HG02571 (cell line): ENCODE measurements at regions not wholly inside any gene's neighbourhood (a gene's known extent, or its start where the extent isn't known, plus 50 kb on each side); places are given as distances from the start of the nearest gene placed in this dataset.

ENCODE experiments used
- ATAC-seq: cut with Tn5 transposase; IDR thresholded peaks from one replicate; pipeline ENCODE4 v1.9.1; 2021; ENCODE audit warnings: mild to moderate bottlenecking, moderate library complexity; ENCODE audit not compliant: unreplicated experiment

- ATAC-seq, result no peak
These were observed 95.9 kb downstream of the GLUL start for GRCh38 chr1:182295697-182296096.

GRCh38 chr1:182293119-182293589 is 98.4 kb downstream of the GLUL start:
- ATAC-seq, result no peak

GRCh38 chr1:182292193-182292741 is 99.3 kb downstream of the GLUL start:
- no peak for ATAC-seq

- no peak for ATAC-seq
These were observed 99.9 kb downstream of the GLUL start for GRCh38 chr1:182291584-182292192.

GRCh38 chr1:182288749-182289604 is 102.6 kb downstream of the GLUL start:
- no peak for ATAC-seq

GRCh38 chr1:182286761-182287160 is 104.8 kb downstream of the GLUL start:
- no peak for ATAC-seq

- no peak for ATAC-seq
These were observed 107.6 kb downstream of the GLUL start for GRCh38 chr1:182283746-182284544.

GRCh38 chr1:182281541-182281940 is 110.0 kb downstream of the GLUL start:
- no peak for ATAC-seq

GRCh38 chr1:182280504-182280900 is 111.1 kb downstream of the GLUL start:
- ATAC-seq, result no peak

GRCh38 chr1:182279724-182280503 is 111.7 kb downstream of the GLUL start:
- ATAC-seq, result no peak

- no peak for ATAC-seq
These were observed 112.3 kb downstream of the GLUL start for GRCh38 chr1:182279302-182279701.

GRCh38 chr1:182278144-182279054 is 113.2 kb downstream of the GLUL start:
- ATAC-seq, result no peak

- ATAC-seq, result no peak
These were observed 116.3 kb downstream of the GLUL start for GRCh38 chr1:182275271-182275670.

GRCh38 chr1:182274618-182275017 is 117.0 kb downstream of the GLUL start:
- ATAC-seq, result no peak

GRCh38 chr1:182270731-182271130 is 120.9 kb downstream of the GLUL start:
- no peak for ATAC-seq

GRCh38 chr1:182269097-182269496 is 122.5 kb downstream of the GLUL start:
- ATAC-seq, result no peak

GRCh38 chr1:182268669-182269068 is 122.9 kb downstream of the GLUL start:
- ATAC-seq, result no peak

GRCh38 chr1:182264185-182264584 is 127.4 kb downstream of the GLUL start:
- no peak for ATAC-seq

- ATAC-seq, result no peak
These were observed 127.9 kb downstream of the GLUL start for GRCh38 chr1:182263706-182264105.
